Choroid plexus epithelial cell (primary cell): ENCODE measurements at regions not wholly inside any gene's neighbourhood (a gene's known extent, or its start where the extent isn't known, plus 50 kb on each side); places are given as distances from the start of the nearest gene placed in this dataset.

ENCODE experiments used
- DNase-seq: peaks from one replicate; pipeline ENCODE4 v3.0.0-alpha.2; 2010; ENCODE audit warnings: low read depth
- H3K4me3 ChIP-seq: 2 replicates; pipeline ENCODE4 v1.5.1; 2011; ENCODE audit warnings: low read depth, mild to moderate bottlenecking, control low read depth, low read length, moderate library complexity
- TF ChIP-seq, protein P1 (sequence below): conservative IDR thresholded peaks from 2 replicates; pipeline ENCODE4 v1.5.1; 2011; ENCODE audit warnings: low read depth, mild to moderate bottlenecking, control low read depth, inconsistent platforms, low read length, moderate library complexity

DNA sequence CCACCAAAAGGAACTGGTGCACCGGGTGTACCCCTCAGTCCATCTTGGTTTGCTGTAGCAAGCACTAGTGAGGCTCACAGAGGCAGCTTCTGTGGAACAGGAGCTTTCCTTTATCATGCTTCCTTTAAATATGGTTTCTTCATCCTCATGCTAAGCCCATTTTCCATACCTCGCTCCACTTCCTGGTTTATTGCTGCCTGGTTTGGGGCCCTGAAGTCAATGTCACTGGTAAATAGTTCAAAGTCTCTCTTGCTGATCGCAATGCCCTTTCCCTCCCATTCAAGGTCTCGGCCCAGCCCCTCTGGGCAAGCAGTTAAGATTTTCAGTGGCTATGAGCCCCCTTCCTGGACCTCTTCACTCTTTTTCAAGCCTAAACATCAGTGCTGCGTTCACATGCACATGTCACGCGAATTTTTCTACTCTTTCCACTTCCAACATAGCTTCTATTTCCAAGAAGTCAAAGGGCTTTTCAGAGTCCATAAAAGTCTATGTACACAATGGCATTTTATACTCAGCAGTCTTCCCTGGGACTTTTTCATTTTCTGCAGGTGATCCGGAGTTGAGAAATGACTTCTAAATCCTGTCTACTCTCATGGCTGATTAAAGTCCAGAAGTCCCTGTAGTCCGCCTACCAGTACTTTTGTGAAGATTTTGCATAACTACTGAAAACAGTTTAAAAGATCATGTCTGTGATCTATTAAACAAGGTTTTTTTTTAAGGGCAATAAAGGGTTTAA is 323.8 kb upstream of the ZFHX3 start:
- TF ChIP-seq, protein P1, sequence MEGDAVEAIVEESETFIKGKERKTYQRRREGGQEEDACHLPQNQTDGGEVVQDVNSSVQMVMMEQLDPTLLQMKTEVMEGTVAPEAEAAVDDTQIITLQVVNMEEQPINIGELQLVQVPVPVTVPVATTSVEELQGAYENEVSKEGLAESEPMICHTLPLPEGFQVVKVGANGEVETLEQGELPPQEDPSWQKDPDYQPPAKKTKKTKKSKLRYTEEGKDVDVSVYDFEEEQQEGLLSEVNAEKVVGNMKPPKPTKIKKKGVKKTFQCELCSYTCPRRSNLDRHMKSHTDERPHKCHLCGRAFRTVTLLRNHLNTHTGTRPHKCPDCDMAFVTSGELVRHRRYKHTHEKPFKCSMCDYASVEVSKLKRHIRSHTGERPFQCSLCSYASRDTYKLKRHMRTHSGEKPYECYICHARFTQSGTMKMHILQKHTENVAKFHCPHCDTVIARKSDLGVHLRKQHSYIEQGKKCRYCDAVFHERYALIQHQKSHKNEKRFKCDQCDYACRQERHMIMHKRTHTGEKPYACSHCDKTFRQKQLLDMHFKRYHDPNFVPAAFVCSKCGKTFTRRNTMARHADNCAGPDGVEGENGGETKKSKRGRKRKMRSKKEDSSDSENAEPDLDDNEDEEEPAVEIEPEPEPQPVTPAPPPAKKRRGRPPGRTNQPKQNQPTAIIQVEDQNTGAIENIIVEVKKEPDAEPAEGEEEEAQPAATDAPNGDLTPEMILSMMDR: no peak
- no peak for DNase-seq

DNA sequence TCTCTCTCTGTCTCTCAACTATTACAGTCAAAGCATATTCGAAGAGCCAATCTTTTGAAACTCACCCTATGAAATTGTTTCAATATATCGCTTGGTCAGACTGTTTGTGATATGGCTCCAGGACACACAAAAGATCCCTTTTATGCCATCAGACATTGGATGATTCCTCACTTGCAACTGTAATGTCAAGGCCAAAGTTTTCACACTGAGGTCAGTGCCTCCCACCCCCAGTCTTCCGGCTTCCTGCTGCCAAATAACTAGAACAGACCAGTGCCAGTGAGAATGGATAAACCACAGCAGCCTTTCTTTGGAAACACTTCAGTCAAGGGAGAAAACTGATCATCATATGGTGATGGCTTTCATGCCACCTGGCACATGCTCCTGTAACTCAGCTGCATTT is 321.9 kb upstream of the ZFHX3 start:
- no peak for DNase-seq
- TF ChIP-seq, protein P1: no peak
- no peak overlapping the region for H3K4me3 ChIP-seq

More for the DNA sequence above, 323.8 kb upstream of the ZFHX3 start:
- no peak overlapping the region for H3K4me3 ChIP-seq

DNA sequence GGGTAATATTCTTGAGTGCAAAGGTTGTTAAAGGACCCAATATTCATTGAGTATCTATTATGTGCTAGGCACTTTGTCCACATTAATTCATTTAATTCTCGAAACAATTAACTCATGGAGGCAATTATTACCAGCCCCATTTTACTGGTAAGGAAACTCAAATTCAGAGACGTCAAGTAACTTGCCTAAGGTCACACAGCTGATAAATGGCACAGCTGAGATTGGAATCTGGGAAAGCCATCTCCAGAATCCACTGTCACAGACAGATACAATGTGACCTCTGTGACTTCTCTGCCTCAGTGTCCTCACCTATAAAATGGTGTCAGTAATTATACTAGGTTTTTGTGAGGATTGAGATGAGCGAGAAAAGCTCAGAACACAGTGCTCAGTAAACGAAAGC is 320.8 kb upstream of the ZFHX3 start:
- no peak overlapping the region for H3K4me3 ChIP-seq
- TF ChIP-seq, protein P1: no peak
- DNase-seq: no peak

DNA sequence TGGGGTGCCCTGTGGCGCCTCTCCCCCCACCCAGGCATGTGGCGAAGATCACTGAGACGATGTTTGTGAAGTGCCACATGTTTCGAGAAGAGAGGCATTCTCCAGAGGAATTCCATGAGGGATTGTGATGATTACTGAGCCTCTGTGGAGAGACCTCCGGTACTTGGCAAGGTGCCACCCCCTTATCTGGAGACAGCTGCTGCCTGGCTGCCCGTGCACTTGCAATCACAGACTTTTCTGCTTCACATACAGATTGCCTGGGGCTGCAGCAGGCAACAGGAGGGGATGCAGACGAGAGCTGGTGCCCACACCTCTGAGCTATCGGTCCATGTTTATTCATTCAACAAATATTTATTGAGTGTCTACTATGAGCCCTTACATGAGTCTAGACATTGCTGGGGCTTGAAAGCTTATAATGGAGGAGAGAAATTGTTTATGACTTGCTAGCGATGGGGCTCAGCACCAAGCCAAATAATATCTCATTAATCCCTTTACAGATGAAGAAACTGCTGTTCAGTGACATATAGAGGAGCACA is 317.2 kb upstream of the ZFHX3 start:
- DNase-seq: peak; percentile 4
- H3K4me3 ChIP-seq: no peak overlapping the region
- TF ChIP-seq, protein P1: no peak

DNA sequence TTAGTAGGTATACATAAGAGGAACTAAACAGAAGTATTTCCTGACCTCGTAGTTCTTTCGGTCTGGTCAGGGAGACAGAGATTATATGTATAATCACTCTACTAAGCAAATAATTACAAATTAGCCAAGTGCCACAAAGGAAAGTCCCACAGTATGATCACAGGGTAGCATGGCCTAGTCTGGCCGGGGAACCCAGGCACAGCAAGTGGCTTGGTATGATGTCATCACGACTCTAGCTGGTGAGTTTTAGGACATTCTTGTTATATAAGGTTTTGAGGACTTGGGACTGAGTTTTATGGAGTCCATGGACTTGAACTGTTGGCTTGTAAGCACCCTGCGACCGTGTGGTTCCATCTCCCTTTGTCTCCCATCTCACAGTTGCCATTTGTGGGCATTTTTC is 316.5 kb upstream of the ZFHX3 start:
- no peak for DNase-seq
- H3K4me3 ChIP-seq: no peak overlapping the region
- TF ChIP-seq, protein P1: no peak

DNA sequence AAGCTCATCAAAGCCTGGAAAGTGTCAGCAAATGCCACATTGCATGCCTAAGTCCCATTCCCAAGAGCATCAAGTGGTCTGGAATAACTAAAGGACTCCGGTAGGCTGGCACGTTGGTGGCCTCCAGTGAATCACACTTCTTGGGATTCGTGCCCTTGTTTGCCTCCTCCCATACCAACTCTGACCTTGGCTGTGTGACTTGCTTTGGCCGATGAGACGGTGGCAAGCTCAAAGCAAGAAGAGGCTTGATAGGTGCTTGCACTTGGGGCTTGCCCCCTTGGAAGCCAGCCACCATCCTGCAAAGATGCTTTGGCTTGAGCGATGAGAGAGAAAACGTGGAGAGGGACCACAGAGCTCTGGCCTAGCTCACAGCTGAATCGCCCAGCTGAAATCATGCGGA is 313.1 kb upstream of the ZFHX3 start:
- H3K4me3 ChIP-seq: no peak overlapping the region
- TF ChIP-seq, protein P1: no peak
- DNase-seq: no peak
